NCI-H1105 treated with DMSO at 0.1 percent for 48 hours (cell line): ENCODE measurements at regions not wholly inside any gene's neighbourhood (a gene's known extent, or its start where the extent isn't known, plus 50 kb on each side); places are given as distances from the start of the nearest gene placed in this dataset.

Experiments
- DNase-seq: peaks from one replicate; lab custom pipeline; 2025; lab: John Stamatoyannopoulos, UW

GRCh38 chr6:48735846-48736245 lies 624.8 kb upstream of the PTCHD4 start:
- DNase-seq: no peak

GRCh38 chr6:48733581-48733980 lies 622.6 kb upstream of the PTCHD4 start:
- no peak for DNase-seq

DNA sequence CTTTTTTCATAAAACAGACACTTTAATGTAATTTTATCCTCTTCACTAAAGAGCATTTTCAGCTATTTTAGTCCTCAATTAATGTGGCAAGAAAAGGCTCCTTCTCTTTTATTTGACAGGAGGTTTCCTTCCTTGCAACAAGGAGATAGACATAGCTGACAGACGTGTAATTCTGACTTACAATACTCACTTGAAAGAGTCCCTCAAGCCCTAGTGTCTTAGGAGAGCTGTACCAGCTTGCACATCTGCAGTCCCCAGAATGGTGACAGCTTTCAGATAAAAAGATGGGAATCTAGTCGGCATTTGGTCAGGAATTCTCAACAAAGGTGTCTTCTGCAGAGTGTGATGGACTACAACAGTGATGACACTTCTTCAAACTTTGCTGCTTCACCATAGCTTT lies 603.7 kb upstream of the PTCHD4 start:
- no peak for DNase-seq

DNA sequence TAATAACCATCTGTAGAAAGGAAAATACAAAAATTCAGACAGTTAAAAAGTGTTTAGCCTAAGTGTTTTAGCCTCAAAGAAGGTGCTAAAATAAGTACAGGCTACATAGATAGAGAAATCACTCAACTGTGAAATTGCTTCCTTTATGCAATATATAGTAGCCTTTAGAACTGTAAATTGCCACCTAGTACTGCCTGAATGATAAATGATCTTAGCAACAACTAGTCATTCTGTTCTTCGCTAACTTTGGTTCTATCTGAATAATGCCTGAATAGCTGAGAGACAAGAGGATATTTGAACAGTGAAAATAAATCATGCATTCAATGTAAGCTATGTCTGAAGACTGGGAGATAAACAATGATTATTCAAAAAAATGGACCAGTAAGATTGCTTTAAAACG lies 603.3 kb upstream of the PTCHD4 start:
- peak; percentile 79 for DNase-seq

- peak; percentile 18 for DNase-seq
Measured at GRCh38 chr6:48713612-48714011, 602.6 kb upstream of the PTCHD4 start.

DNA sequence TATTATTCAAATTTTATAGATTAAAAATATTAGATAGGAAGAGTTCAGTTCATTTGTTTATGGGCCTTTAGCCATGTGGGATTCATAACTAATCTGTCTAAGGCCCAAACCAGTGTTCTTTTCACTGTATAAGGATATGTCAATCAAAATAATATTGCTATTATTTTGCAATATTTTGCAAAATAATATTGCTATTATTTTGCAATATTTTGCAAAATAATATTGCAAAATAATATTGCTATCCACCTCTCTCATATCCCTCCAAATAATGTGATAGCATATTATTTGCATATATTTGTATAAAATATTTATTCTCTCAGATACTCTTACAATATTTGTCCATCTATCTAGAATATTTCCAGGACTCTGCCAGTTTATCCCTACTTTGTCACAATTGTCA lies 595.3 kb upstream of the PTCHD4 start:
- DNase-seq: no peak

DNA sequence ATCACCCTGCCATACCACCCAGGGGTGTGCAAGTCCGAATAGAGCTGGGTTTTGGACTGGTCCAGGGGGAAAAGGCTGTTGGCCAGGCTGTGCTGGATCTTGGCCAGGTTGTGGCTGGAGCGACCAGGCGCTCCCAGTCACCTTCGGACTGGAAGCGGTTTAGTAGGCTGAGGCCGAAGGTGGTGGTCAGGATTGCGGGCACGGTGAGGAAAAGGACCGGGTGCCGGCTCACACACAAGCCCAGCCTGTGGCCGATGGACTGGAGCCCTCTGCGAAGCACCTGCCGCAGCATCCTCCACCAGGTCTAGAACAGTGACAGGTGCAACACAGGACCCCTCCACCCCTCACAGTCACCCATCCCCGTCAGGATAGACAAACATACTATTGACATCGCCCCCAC lies 590.6 kb upstream of the PTCHD4 start:
- DNase-seq: no peak

- DNase-seq: no peak
Measured at GRCh38 chr6:48695872-48696271, 584.9 kb upstream of the PTCHD4 start.

DNA sequence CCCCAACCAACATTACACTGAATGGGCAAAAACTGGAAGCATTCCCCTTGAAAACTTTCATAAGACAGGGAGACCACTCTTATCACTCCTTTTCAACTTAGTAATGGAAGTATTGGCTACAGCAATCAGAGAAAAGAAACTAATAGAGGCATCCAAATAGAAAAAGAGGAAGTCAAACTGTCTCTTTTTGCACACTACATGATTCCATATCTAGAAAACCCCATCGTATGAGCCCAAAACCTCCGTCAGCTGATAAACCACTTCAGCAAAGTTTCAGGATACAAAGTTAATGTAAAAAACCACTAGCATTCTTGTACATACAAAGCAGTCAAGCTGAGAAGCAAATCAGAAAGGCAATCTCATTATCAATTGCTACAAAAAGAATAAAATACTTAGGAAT lies 580.4 kb upstream of the PTCHD4 start:
- no peak for DNase-seq

DNA sequence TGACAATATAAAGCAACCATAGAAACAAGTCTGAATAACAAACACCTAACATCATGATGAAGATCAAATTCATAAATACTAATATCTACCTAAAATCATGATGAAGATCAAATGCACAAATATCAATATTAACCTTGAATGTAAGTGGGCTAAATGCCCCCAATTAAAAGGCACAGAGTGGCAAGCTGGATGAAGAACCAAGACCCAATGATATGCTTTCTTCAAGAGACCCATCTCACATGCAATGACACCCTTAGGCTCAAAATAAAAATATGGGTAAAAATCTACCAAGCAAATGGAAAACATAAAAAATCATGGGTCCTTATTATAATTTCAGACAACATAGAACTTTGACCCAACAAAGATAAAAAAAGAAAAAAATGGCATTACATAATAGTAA lies 578.5 kb upstream of the PTCHD4 start:
- DNase-seq: no peak

- no peak for DNase-seq
Measured at GRCh38 chr6:48678390-48678789, 567.4 kb upstream of the PTCHD4 start.

GRCh38 chr6:48671505-48671904 lies 560.5 kb upstream of the PTCHD4 start:
- no peak for DNase-seq

DNA sequence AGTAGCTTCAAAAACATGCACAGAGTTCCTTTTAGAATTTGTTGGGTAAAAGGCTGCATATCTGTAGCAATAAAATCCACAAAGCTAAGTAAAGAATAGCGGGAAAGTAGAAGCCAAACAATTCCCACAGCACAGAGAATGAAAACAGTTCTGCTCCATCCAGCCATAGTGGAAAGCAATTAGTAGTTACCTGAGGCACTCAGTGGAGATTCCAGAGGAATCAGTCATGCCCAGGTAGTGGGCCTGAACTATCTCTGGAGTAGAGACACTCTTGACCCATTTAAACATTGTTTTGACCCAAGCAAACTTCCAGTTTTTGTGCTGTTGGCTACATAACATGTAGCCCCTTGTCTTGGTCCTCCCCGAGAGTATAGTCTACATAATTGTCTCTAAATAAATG lies 559.5 kb upstream of the PTCHD4 start:
- DNase-seq: no peak

- no peak for DNase-seq
Measured at GRCh38 chr6:48667797-48668196, 556.8 kb upstream of the PTCHD4 start.

DNA sequence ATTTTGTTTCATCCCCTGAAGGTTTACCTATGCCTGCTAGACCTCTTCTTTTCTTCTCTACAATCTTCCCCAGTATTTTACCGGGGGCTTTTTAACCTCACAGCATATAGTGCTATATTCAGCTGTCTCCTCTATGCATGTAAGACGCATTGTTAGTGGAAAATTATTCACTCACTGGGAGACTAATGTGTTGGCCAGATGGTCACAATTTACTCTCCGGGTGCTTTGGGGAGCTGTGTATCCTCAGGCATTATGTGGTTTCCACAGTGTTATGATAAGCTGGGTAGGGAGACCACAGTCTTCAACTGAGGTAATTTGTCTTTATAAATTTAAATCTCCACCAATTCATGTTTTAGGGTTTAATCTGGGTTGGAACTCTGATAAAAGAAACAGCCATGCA lies 553.8 kb upstream of the PTCHD4 start:
- DNase-seq: no peak

GRCh38 chr6:48658915-48659314 lies 547.9 kb upstream of the PTCHD4 start:
- no peak for DNase-seq

- no peak for DNase-seq
Measured at GRCh38 chr6:48641544-48641943, 530.5 kb upstream of the PTCHD4 start.

- DNase-seq: peak; percentile 53
Measured at GRCh38 chr6:48638796-48639195, 527.8 kb upstream of the PTCHD4 start.

DNA sequence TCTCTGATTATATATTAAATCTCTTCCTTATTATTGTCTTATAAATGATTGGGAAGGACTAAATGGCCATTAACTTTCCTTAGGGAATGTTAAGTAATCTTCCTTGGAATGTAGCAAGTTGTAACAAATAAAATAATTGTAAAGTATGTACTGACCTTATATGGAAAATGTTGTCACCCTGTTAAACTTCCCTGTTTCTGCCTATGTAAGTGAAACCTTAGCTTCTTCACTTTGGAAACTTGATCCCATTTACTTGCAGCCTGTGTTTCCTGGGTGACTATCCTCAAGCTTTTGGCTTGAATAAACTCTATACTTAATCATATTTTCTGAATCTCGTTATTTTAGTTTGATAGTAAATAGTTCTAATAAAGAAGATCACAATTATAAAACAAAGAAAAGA lies 519.5 kb upstream of the PTCHD4 start:
- no peak for DNase-seq

DNA sequence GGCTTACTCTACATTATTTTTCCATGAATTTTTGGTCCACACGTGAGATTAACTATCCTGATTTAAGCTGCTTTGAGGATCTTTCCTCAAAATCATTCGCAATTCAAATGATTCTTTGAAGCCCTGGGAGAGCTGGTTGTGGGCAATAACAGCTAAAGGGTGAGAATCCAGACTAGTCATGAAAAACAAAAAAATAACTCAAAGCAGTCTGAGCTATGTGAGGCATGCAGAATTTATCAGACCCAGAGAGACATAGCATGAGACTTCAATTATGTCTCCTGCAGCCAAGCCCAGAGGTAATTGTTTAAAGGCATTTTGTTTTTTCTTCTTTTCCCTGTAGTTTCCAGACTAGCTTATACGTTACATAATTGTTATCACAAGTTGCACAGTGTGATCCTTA lies 517.3 kb upstream of the PTCHD4 start:
- no peak for DNase-seq

DNA sequence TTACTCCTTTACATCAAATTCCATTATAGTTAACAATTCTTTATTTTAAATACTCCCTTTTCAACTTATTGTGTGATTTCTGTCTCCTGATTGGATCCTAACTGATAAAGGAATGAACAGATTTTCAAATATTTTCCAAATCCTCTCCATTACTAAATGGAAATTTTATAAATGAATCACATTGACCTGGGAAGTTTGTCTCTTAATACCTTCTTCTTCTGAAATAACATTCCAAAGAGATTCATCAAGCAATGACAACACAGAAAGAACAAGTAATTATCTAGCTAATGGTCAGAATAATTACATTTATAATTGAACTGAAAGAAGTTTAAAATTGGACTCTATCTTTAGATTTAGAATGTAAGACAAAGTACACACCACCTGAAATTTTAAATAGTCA lies 515.4 kb upstream of the PTCHD4 start:
- DNase-seq: no peak

GRCh38 chr6:48624631-48625030 lies 513.6 kb upstream of the PTCHD4 start:
- no peak for DNase-seq

GRCh38 chr6:48619771-48620170 lies 508.8 kb upstream of the PTCHD4 start:
- peak; percentile 87 for DNase-seq

DNA sequence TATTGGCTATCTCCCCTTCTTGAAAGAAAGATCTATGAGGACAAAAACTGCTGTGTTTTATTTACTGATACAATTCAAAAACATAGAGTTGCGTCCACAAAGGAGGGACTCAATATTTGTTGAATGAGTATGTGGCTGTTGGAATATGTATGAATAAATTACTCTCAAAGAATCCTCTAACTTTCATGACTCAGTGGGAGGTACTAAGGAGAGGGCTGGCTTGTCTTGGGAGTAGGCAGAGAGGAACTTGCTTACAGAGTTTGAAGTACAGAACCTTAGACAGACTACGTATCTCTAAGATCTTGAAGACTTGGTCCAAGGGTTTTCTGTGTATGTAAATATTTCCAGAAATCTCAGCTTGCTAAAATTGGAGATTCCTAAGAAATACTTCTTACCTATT lies 504.0 kb upstream of the PTCHD4 start:
- DNase-seq: no peak

DNA sequence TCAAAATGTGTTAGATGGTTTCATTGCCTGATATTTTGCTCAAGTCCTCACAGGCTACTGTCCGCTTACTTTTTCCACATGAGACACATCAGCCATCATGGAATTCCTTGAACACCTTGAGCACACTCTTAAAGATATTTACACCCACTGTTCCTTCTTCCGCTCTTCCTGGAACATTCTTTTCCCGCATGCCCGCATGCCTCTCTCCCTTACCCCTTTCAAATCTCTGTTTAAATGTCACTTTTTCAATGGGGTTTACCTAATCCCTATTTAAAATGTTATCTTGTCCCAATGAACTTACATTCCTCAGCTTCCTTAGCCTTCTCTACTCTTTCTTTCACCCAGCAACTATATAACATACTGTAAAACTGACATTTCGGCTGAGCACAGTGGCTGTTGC lies 503.3 kb upstream of the PTCHD4 start:
- DNase-seq: no peak
